Cardiac septum (tissue), 1 donor: ENCODE measurements at regions not wholly inside any gene's neighbourhood (a gene's known extent, or its start where the extent isn't known, plus 50 kb on each side); places are given as distances from the start of the nearest gene placed in this dataset.

Experiments used
- DNase-seq: peaks from one replicate; pipeline ENCODE4 v3.0.0-alpha.2; 2020; ENCODE audit warnings: low spot score
- intact Hi-C: fragments of 100-400 bp; cut with DNase I; formaldehyde crosslinking; loops from one replicate; pipeline ENCODE4 v1.14.0; 2022
- donor health status: DM: no; HTN: no; CAD: no.

- intact Hi-C loops, result no loop called here
- DNase-seq, result no peak
Observed at GRCh38 chr11:116194156-116194904, 578.5 kb downstream of the BUD13 start.

GRCh38 chr11:116193321-116194131 is 579.3 kb downstream of the BUD13 start:
- intact Hi-C loops, result no loop called here
- DNase-seq, result no peak

DNA sequence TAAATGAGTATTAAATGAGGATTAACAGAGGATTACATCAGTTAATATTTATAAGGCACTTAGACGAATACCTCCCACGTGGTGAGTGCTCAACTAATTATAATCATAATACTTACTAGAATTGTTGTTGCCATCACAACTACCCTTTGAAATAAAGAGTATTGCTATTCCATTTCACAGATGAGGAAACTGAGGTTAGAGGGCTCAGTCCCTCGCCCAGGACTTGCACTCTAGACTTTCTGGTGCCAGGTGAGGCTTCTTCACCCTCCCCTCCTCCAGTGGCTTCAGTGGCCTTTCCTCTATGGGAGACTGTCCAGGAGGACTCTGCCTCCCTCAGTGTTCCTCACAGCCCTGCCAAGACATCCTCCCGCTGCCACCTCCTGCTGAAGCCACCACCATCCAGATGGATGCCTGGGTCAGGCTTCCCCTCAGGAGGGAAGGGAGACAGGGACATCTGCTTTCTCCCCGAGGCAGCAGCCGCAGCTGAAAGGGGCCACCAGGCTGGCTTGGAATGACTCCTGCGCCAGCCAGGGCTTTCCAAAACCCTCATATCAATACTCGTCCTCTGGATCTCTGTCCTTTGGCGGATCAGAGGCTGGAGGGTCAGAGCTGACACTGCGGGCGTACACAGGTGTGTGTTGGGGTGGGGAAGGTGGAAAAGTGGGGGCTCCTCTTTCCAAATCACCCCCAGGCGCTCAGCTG is 580.1 kb downstream of the BUD13 start:
- intact Hi-C loops, result no loop called here
- no peak for DNase-seq

- peak; percentile 47 for DNase-seq
- intact Hi-C loops, result no loop called here
Observed at GRCh38 chr11:116190861-116191260, 581.9 kb downstream of the BUD13 start.

- intact Hi-C loops, result no loop called here
- peak; percentile 69 for DNase-seq
Observed at GRCh38 chr11:116189408-116190170, 583.2 kb downstream of the BUD13 start.

DNA sequence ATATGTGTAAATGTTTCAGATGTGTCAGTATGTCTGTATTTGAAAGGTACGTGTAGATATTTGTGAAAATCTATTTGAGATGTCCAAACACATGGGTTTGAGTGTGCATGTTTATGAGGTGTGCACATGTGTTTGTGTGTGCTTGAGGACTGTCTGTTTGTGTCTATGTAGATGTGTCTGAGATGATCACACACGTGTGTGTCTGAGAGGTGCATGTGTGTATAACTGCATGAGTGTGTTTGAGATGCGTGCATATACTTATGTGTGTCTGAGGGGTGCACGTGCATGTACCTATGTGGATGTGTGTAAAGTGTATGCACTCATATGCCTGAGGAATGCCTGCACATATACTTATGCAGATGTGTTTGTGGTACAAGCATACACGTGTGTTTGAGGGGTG is 584.4 kb downstream of the BUD13 start:
- no peak for DNase-seq
- intact Hi-C loops, result no loop called here

DNA sequence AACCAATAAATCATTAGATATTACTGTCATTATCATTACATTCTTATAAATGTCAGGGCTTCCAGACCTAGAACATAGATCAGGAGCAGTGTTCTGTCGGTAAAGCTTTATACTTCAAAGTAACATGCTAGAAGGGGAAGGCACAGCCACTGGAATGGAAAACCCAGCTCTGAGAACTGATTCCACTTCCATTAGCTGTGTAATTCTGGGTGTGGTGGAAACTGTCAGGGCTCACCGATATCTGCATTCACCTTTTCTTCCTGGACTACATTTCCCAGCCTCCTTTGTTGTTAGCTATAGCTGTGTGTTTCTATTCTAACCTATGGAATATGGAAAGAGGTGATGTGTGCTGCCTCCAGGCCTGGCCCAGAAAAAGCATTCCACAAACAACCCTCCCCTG is 585.8 kb downstream of the BUD13 start:
- intact Hi-C loops, result no loop called here
- DNase-seq, result no peak

GRCh38 chr11:116185551-116185950 is 587.2 kb downstream of the BUD13 start:
- intact Hi-C loops, result no loop called here
- no peak for DNase-seq

DNA sequence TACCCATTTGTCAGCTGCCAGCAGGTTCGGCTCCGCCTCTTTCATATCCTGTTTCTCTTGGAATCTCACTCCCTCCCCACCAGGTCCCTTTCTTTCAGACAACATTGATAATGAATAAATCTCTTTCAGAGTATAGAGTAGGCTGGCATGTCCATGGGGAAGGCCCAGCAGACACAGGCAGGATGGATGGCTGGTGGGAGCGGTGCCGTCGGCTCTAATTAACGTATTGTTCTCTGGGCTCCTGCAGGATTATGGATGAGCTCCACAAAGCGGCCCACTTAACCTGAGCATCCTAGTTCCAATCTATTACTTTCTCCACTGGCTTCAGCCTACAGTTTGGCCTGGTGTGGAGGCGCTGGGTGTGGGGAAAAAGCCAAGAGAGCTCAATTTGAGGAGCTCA is 588.0 kb downstream of the BUD13 start:
- intact Hi-C loops, result no loop called here
- DNase-seq, result no peak

DNA sequence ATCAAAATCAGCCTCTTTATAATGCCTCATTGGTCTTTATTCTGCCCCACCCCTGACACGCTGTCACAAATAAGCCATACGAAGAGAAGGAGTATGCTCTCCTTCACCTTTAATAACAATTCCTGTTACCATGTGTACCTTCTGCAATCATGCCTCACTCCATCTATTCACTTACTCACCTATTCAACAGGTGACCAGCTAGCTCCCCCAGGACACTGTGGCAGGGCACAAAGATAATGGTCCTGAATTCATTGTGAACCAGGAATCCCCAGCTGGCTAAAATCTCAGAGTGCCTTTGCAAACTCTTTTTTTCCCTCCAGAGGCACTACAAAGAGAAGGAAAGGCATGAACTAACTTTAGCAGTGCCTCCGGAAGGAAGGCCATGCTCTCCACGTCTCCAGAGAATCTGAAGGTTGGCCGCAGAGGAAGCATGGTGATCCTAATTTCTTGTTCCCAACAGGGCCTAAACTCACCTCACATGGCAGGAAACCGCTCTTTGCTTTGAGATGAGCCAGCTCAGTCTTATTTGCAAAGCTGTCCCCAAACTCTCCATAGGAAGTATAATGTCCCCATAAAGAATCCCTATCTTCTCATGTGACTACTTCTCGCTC is 590.3 kb downstream of the BUD13 start:
- intact Hi-C loops, result no loop called here
- no peak for DNase-seq

DNA sequence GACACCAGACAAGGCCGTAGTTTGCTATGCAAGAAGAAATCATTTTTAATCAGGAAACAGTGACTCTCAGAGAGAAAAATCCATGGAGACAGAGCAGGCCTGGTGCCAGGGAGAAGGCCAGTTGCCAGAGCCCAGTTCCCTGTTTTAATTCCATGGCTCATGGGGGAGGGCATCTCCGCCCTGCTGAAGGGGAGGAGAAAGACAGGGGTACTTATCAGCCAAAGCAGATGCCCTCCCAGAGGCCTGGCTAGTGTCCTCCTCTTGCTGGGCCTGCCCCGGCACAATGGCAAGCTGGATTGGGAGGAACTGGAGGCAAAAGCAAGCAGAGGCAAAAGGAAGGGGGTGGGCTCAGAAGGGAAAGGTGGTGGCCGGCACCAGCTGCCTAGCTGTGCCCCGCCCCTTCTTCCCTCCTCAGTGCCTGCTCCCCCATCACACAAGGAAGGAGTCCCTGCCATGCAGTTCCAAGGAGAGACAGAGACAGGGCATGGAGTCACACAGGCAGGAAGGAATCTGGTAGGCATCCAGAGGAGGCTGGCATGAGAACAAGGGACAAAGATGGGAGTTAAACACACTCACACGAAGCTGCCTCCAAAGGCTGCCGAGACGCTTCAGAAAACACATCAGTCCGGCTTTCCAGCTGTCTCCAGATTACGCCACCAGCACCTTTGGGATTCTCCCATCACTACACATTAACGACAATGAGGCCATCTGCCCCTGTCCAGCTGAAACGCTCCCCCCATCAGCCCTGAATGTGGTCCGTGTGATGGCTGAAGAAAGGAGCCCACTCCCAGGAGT is 591.8 kb downstream of the BUD13 start:
- intact Hi-C loops, result no loop called here
- peak; percentile 75 for DNase-seq

- DNase-seq, result peak; percentile 64
- intact Hi-C loops, result no loop called here
Observed at GRCh38 chr11:116179401-116179800, 593.4 kb downstream of the BUD13 start.

DNA sequence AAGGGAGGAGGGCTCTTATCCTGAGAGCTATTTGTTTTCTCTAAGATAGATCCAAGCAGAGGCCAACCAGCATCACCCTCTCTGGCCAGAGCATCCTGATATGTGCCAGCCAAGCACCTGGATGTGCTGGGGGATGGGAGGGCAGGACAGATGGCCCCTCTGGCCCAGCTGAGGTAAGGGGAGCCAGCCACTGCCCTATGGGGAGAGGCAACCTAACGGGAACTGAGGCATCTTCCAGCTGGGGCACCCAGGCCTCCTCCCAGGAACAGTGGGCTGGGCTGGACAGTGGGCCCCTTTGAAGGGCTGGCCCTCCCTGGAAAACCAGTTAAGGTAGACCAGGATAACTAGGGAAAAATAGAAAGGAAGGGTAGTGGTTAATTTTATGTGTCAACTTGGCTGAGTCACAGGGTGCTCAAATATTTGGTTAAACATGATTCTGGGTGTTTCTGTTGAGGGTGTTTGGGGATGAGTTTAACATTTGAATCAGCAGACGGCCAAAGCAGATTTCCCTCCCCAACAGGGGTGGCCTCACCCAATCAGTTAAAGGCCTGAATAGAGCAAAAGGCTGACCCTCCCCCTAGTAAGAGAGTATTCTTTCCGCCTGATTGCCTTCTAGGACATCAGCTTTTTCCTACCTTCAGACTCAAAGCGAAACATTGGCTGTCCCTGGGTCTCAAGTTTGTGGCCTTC is 595.1 kb downstream of the BUD13 start:
- DNase-seq, result peak; percentile 7
- intact Hi-C loops, result no loop called here

DNA sequence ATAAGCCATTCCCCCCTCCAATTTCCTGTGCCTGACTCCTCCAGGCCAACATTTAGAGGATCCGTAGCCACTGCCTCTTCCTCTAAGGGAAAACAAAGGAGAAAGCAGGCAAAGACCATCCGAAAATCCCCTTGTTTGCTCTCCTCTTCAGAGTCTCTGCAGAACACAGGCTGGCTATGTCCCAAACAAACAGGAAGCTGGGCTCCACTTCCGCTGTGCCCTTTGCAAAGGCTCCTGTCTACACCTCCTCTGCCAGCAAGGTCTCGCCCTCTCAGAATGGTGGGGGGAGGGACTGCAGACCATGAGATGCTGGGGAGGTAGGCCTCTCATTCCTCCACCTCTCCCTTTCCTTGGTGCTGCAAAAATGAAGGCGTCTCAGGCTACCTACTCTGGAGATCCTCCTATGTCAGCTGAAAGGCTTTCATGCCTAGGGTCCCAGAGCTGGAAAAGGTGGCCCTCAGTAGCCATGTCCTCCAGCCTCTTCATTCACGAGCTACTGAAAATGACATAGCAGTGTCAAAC is 596.2 kb downstream of the BUD13 start:
- DNase-seq, result peak; percentile 74
- intact Hi-C loops, result no loop called here

DNA sequence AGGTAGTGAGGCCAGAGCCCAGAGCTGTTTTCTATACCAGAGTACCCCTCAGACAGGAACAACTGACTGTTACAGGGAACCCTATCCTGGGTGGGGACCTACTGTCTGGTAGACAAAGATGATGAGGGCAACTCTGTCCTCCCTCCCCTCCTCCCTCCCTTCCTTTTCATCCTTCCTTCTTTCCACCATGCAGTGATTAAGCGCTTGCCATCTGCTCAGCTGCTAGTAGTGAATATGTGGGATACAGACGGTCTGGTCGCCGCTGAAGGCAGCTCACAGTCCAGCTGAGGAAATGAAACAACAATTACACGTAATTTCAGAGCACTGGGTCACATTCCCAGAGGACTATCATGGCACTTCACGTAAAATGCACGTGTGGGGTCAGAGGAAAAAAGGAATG is 597.1 kb downstream of the BUD13 start:
- peak; percentile 22 for DNase-seq
- intact Hi-C loops, result no loop called here

- peak; percentile 41 for DNase-seq
- intact Hi-C loops, result no loop called here
Observed at GRCh38 chr11:116173941-116174911, 598.6 kb downstream of the BUD13 start.

GRCh38 chr11:116173506-116173905 is 599.3 kb downstream of the BUD13 start:
- DNase-seq, result no peak
- intact Hi-C loops, result no loop called here
